ENCODE measurements at regions not wholly inside any gene's neighbourhood (a gene's known extent, or its start where the extent isn't known, plus 50 kb on each side); places are given as distances from the start of the nearest gene placed in this dataset.

GRCh38 chr3:17901893-17902292, 159.5 kb upstream of the TBC1D5 start (continued):
- TF ChIP-seq ZBTB33 (IDR thresholded peaks at IDR 0.05; ENCODE audit: borderline replicate concordance, low read depth) (no peak), MEF2A (IDR thresholded peaks at IDR 0.05; ENCODE audit: borderline replicate concordance, low read depth) (no peak)

GRCh38 chr3:17894434-17895060, 152.1 kb upstream of the TBC1D5 start:
- H3F3A ChIP-seq (replicated peaks; ENCODE audit: insufficient read depth) = no peaks in the 10 kb centered on the region
- H3K36me3 ChIP-seq (replicated peaks in 1 of 2; ENCODE audit: control insufficient read depth in 1 of 2, insufficient read depth in 2 of 2, low read length in 1 of 2) = no peaks in the 10 kb centered on the region
- no peak for DNase-seq
- ChIA-PET POLR2A (no interaction called here), CTCF (interaction anchor here (0.6 to 1.5 kb wide), 8 partner anchors 13 to 1093 kb away, joined by 3 to 4 read pairs (median 3); no protein-coding TSS in a partner anchor)
- WGBS (ENCODE audit: low lambda C conversion rate) = 8% methylated on average over 1 of the region's 1 CpG
- no peaks in the 10 kb centered on the region for H3K9me3 ChIP-seq
- no peak overlapping the region for H3K9ac ChIP-seq
- no peak overlapping the region for H3K4me3 ChIP-seq (ENCODE audit: low read depth in 2 of 2, low read length in 1 of 2)
- no peaks in the 10 kb centered on the region for H3K79me2 ChIP-seq (ENCODE audit: insufficient read depth)
- no peaks in the 10 kb centered on the region for H3K9me2 ChIP-seq
- H2AFZ ChIP-seq (ENCODE audit: low read depth) = no peak overlapping the region
- H3K27me3 ChIP-seq (ENCODE audit: insufficient read depth) = no peaks in the 10 kb centered on the region
- no peak overlapping the region for H3K4me2 ChIP-seq
- no peaks in the 10 kb centered on the region for H4K20me1 ChIP-seq (ENCODE audit: insufficient read depth)
- TF ChIP-seq SMC3 (IDR thresholded peaks at IDR 0.05; ENCODE audit: low read depth, low read length) = peak; percentile 67
- no peak for TF ChIP-seq GABPA (IDR thresholded peaks at IDR 0.05; ENCODE audit: low read depth)
- no peak for TF ChIP-seq RCOR1 (IDR thresholded peaks at IDR 0.05; ENCODE audit: low read length)
- no peak for TF ChIP-seq TAF1 (IDR thresholded peaks at IDR 0.05; ENCODE audit: borderline replicate concordance, low read depth, low read length)
- no peak for TF ChIP-seq YY1 (IDR thresholded peaks at IDR 0.05; ENCODE audit: low read depth)
- TF ChIP-seq USF1 (IDR thresholded peaks at IDR 0.05; ENCODE audit: borderline replicate concordance, low read depth) = no peak
- no peak for TF ChIP-seq MAX (IDR thresholded peaks at IDR 0.05; ENCODE audit: low read depth)
- TF ChIP-seq FOXM1 (IDR thresholded peaks at IDR 0.05; ENCODE audit: low read depth) = no peak
- TF ChIP-seq EP300 (IDR thresholded peaks at IDR 0.05; ENCODE audit: borderline replicate concordance in 1 of 2, low read depth in 1 of 2, low read length in 1 of 2) = no peak
- no peak for TF ChIP-seq ELF1 (IDR thresholded peaks at IDR 0.05)
- TF ChIP-seq MXI1 (IDR thresholded peaks at IDR 0.05; ENCODE audit: low read depth, low read length) = no peak
- TF ChIP-seq GATA2 (CRISPR knock-in tag; IDR thresholded peaks at IDR 0.05) = no peak
- TF ChIP-seq NRF1 (IDR thresholded peaks at IDR 0.05; ENCODE audit: low read depth, low read length) = no peak
- peak; percentile 68 for TF ChIP-seq CTCF (IDR thresholded peaks at IDR 0.05)
- TF ChIP-seq EZH2phosphoT487 (IDR thresholded peaks at IDR 0.05; ENCODE audit: borderline replicate concordance, low read depth) = no peak
- TF ChIP-seq RAD21 (IDR thresholded peaks at IDR 0.05; ENCODE audit: low read length) = peak; percentile 78
- TF ChIP-seq IRF3 (IDR thresholded peaks at IDR 0.05; ENCODE audit: low read depth, low read length) = no peak
- no peak for TF ChIP-seq SIN3A (IDR thresholded peaks at IDR 0.05; ENCODE audit: borderline replicate concordance, low read depth, low read length)
- no peak for TF ChIP-seq RXRA (IDR thresholded peaks at IDR 0.05; ENCODE audit: borderline replicate concordance, low read depth)
- TF ChIP-seq POLR2AphosphoS5 (IDR thresholded peaks at IDR 0.05; ENCODE audit: low read depth, low read length) = no peak
- no peak overlapping the region for H3K27ac ChIP-seq (ENCODE audit: low read depth in 2 of 2, low read length in 1 of 2)
- no peaks in the 10 kb centered on the region; a peak in 1 of 4 replicates for H3K4me1 ChIP-seq (ENCODE audit: control insufficient read depth in 1 of 2, insufficient read depth in 2 of 2, low read depth in 1 of 2, low read length in 1 of 2)

Data from SK-N-SH (cell line).